ENCODE measurements at regions not wholly inside any gene's neighbourhood (a gene's known extent, or its start where the extent isn't known, plus 50 kb on each side); places are given as distances from the start of the nearest gene placed in this dataset.

DNA sequence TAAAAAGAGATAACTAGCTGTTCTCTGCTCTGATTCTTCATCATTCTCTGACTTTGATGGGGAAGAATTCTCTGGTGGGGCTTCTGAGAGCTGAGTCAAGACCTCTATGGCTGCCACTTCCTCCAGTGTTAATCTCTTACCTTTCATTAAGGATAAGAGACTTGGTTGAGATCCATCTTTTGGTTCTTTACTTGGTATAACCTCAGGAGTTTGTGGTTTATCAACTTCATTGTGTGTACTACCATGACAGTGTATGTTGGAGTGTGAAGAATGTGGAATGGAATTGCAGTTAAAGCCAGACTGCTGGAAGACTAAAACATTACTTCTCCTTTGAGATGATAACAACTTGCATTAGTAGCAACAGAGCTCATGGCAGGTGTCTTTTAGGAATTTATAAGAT, 222.0 kb downstream of the SLITRK5 start:
- no peak for DNase-seq (ENCODE audit: extremely low spot score)
- H3K36me3 ChIP-seq (ENCODE audit: insufficient read depth) = no peaks in the 10 kb centered on the region
- no peak overlapping the region for H3K4me3 ChIP-seq (ENCODE audit: low read depth, low read length)
- no peak overlapping the region for H3K27ac ChIP-seq (ENCODE audit: low read depth)
- no peaks in the 10 kb centered on the region for H3K4me1 ChIP-seq (ENCODE audit: insufficient read depth)

DNA sequence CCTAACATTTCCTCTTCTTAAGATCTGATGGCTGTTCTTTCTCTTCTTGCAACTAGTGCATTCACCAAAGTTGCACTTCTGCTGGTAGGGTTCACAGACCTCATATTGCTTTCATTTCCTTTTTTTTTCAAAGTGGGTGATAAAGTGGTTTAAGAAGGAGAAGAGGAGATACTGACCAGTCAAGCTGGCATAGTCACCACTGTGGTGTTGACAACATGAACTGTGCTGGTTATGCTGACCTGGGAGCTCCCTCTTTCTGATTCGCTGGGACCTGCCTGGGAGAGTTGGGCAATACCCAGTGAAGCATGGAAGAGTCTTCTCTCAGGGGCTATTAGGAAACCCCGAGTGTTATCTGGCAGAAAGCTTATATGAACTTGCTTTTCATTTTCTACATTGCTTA, 222.9 kb downstream of the SLITRK5 start:
- 75% methylated on average over 2 of the region's 2 CpGs for WGBS
- Histone ChIP-seq H3K4me1 (ENCODE audit: insufficient read depth) (no peaks in the 10 kb centered on the region), H3K27ac (ENCODE audit: low read depth) (no peak overlapping the region), H3K36me3 (ENCODE audit: insufficient read depth) (no peaks in the 10 kb centered on the region), H3K4me3 (ENCODE audit: low read depth, low read length) (no peak overlapping the region)
- no peak for DNase-seq (ENCODE audit: extremely low spot score)

DNA sequence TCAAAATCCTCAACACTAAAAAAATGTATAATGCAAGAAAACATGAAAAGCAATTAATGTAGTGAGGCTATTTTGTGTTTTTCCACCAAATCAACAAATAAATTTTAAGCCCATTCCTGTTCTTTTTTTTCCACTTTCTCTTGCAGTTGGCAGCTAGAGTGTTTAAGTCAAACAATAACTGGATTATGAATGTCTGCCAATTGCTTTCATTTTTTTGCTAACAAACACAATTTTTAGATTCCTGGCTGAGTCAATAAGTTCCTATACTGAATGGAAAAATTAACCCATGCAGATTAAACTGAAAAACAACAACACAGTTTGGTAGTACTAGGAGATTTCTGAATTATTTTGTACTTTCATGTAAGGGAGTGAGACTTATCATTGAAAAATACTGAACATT, 232.4 kb downstream of the SLITRK5 start:
- Histone ChIP-seq H3K36me3 (ENCODE audit: insufficient read depth) (no peaks in the 10 kb centered on the region), H3K4me3 (ENCODE audit: low read depth, low read length) (no peak overlapping the region), H3K4me1 (ENCODE audit: insufficient read depth) (no peaks in the 10 kb centered on the region), H3K27ac (ENCODE audit: low read depth) (no peak overlapping the region)
- no peak for DNase-seq (ENCODE audit: extremely low spot score)

GRCh38 chr13:87906411-87906810, 235.2 kb downstream of the SLITRK5 start:
- 54% methylated on average over 3 of the region's 3 CpGs for WGBS
- Histone ChIP-seq H3K4me1 (ENCODE audit: insufficient read depth) (no peaks in the 10 kb centered on the region), H3K4me3 (ENCODE audit: low read depth, low read length) (no peak overlapping the region), H3K27ac (ENCODE audit: low read depth) (no peak overlapping the region), H3K36me3 (ENCODE audit: insufficient read depth) (no peaks in the 10 kb centered on the region)
- no peak for DNase-seq (ENCODE audit: extremely low spot score)

DNA sequence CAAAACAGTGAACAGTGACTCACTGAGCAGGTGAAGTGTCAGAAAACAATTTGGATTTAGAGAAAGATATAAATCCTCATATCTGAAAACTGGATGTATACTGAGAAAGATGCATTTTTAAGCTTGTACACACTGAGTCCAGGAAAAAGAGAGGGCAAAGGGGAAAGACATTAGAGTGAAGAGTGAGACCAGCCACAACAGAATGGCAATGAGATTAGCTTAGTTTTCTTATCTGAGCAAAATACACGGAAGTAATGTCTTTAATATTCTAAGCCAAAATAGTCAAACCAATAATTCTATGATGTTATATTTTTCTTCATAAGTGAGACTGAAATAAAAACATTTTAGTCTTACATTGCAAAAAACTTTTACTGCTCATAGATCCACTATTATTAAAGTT, 236.0 kb downstream of the SLITRK5 start:
- WGBS = 25% methylated on average over 1 of the region's 1 CpG
- Histone ChIP-seq H3K27ac (ENCODE audit: low read depth) (no peak overlapping the region), H3K36me3 (ENCODE audit: insufficient read depth) (no peaks in the 10 kb centered on the region), H3K4me3 (ENCODE audit: low read depth, low read length) (no peak overlapping the region), H3K4me1 (ENCODE audit: insufficient read depth) (no peaks in the 10 kb centered on the region)
- DNase-seq (ENCODE audit: extremely low spot score) = no peak

GRCh38 chr13:87919956-87920355, 248.8 kb downstream of the SLITRK5 start:
- Histone ChIP-seq H3K4me3 (ENCODE audit: low read depth, low read length) (no peak overlapping the region), H3K36me3 (ENCODE audit: insufficient read depth) (no peaks in the 10 kb centered on the region), H3K4me1 (ENCODE audit: insufficient read depth) (no peaks in the 10 kb centered on the region), H3K27ac (ENCODE audit: low read depth) (no peak overlapping the region)
- no peak for DNase-seq (ENCODE audit: extremely low spot score)

- H3K4me3 ChIP-seq (ENCODE audit: low read depth, low read length) = no peak overlapping the region
- H3K4me1 ChIP-seq (ENCODE audit: insufficient read depth) = no peaks in the 10 kb centered on the region
Measured at GRCh38 chr13:87923753-87924152, 252.6 kb downstream of the SLITRK5 start.

GRCh38 chr13:87925006-87925405, 253.8 kb downstream of the SLITRK5 start:
- Histone ChIP-seq H3K27ac (ENCODE audit: low read depth) (no peak overlapping the region), H3K4me1 (ENCODE audit: insufficient read depth) (no peaks in the 10 kb centered on the region), H3K4me3 (ENCODE audit: low read depth, low read length) (no peak overlapping the region), H3K36me3 (ENCODE audit: insufficient read depth) (no peaks in the 10 kb centered on the region)
- 81% methylated on average over 4 of the region's 4 CpGs for WGBS
- no peak for DNase-seq (ENCODE audit: extremely low spot score)

More at GRCh38 chr13:87923753-87924152, 252.6 kb downstream of the SLITRK5 start:
- 56% methylated on average over 3 of the region's 3 CpGs for WGBS
- Histone ChIP-seq H3K36me3 (ENCODE audit: insufficient read depth) (no peaks in the 10 kb centered on the region), H3K27ac (ENCODE audit: low read depth) (no peak overlapping the region)
- no peak for DNase-seq (ENCODE audit: extremely low spot score)

GRCh38 chr13:87940776-87941175, 269.6 kb downstream of the SLITRK5 start:
- no peaks in the 10 kb centered on the region for H3K36me3 ChIP-seq (ENCODE audit: insufficient read depth)
- no peak for DNase-seq (ENCODE audit: extremely low spot score)
- no peaks in the 10 kb centered on the region for H3K4me1 ChIP-seq (ENCODE audit: insufficient read depth)
- 48% methylated on average over 1 of the region's 1 CpG for WGBS
- H3K27ac ChIP-seq (ENCODE audit: low read depth) = no peak overlapping the region
- H3K4me3 ChIP-seq (ENCODE audit: low read depth, low read length) = no peak overlapping the region

GRCh38 chr13:87941226-87941625, 270.1 kb downstream of the SLITRK5 start:
- 57% methylated on average over 3 of the region's 3 CpGs for WGBS

GRCh38 chr13:87942205-87942604, 271.0 kb downstream of the SLITRK5 start:
- DNase-seq (ENCODE audit: extremely low spot score) = no peak
- Histone ChIP-seq H3K4me1 (ENCODE audit: insufficient read depth) (no peaks in the 10 kb centered on the region), H3K27ac (ENCODE audit: low read depth) (no peak overlapping the region), H3K36me3 (ENCODE audit: insufficient read depth) (no peaks in the 10 kb centered on the region), H3K4me3 (ENCODE audit: low read depth, low read length) (no peak overlapping the region)
- WGBS = 79% methylated on average over 1 of the region's 1 CpG

More at GRCh38 chr13:87941226-87941625, 270.1 kb downstream of the SLITRK5 start:
- Histone ChIP-seq H3K4me1 (ENCODE audit: insufficient read depth) (no peaks in the 10 kb centered on the region), H3K4me3 (ENCODE audit: low read depth, low read length) (no peak overlapping the region), H3K27ac (ENCODE audit: low read depth) (no peak overlapping the region), H3K36me3 (ENCODE audit: insufficient read depth) (no peaks in the 10 kb centered on the region)
- DNase-seq (ENCODE audit: extremely low spot score) = no peak

- H3K4me1 ChIP-seq (ENCODE audit: insufficient read depth) = no peaks in the 10 kb centered on the region
- no peak for DNase-seq (ENCODE audit: extremely low spot score)
- H3K36me3 ChIP-seq (ENCODE audit: insufficient read depth) = no peaks in the 10 kb centered on the region
- WGBS = 93% methylated on average over 1 of the region's 1 CpG
- no peak overlapping the region for H3K4me3 ChIP-seq (ENCODE audit: low read depth, low read length)
- no peak overlapping the region for H3K27ac ChIP-seq (ENCODE audit: low read depth)
Measured at GRCh38 chr13:87944038-87944437, 272.9 kb downstream of the SLITRK5 start.

DNA sequence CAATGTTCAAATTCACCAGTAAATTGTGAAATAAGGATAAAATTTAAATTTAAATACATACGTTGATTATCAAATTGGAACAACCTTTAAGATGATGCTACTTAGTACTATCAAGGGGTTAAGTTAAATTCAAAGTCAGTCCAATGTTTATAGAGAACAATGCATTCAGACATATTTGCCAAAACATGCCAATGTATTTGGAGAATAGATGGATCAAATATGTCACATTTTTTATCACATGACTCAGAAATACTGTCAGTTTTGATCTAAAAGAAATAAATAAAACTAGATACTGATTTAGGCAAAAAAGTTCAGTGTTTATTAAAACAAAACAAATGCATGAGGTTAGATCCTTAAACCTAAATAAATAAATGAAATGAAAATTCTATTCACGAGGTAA, 281.2 kb downstream of the SLITRK5 start:
- H3K4me1 ChIP-seq (ENCODE audit: insufficient read depth) = no peaks in the 10 kb centered on the region
- 79% methylated on average over 2 of the region's 2 CpGs for WGBS

DNA sequence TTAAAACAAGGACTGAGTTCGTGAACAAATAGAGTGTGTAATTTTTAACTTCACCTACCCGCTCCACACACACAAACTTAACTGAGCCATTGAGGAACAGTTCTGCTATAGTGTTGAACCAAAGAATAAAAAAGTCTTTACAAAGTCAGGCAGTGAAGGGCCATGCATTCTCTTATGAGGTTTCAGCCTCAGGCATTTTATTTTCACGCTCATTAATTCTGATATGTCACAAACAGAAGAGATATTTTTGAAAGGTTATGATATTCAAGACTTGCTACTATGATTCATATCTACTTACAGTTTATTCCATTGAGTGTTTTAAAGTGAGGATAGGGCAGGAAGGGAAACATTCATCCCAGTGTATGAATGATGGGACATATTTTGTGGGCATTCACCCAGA, 282.2 kb downstream of the SLITRK5 start:
- no peak for DNase-seq (ENCODE audit: extremely low spot score)
- H3K27ac ChIP-seq (ENCODE audit: low read depth) = no peak overlapping the region
- 83% methylated on average over 3 of the region's 3 CpGs for WGBS
- no peaks in the 10 kb centered on the region for H3K36me3 ChIP-seq (ENCODE audit: insufficient read depth)
- no peaks in the 10 kb centered on the region for H3K4me1 ChIP-seq (ENCODE audit: insufficient read depth)
- no peak overlapping the region for H3K4me3 ChIP-seq (ENCODE audit: low read depth, low read length)

More for the DNA sequence above, 281.2 kb downstream of the SLITRK5 start:
- Histone ChIP-seq H3K4me3 (ENCODE audit: low read depth, low read length) (no peak overlapping the region), H3K27ac (ENCODE audit: low read depth) (no peak overlapping the region), H3K36me3 (ENCODE audit: insufficient read depth) (no peaks in the 10 kb centered on the region)
- no peak for DNase-seq (ENCODE audit: extremely low spot score)

DNA sequence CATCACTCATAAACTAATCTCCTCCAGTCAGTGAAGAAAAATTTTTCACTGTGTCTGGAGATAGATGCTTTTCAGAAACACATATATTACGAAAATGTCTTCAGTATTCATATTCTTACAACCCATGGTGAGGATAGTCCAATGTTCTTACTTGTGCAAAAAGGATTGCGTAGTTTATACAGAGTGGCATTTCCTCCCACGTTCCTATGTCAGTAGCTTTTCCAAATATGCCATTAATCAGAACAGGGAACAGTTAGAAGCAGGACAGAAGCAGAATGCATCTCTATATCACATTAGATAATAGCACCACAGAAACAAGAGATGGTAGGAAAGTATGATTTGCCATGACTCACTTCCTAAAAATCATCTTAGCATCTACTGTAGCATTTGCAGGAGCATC, 282.9 kb downstream of the SLITRK5 start:
- Histone ChIP-seq H3K4me1 (ENCODE audit: insufficient read depth) (no peaks in the 10 kb centered on the region), H3K27ac (ENCODE audit: low read depth) (no peak overlapping the region), H3K36me3 (ENCODE audit: insufficient read depth) (no peaks in the 10 kb centered on the region), H3K4me3 (ENCODE audit: low read depth, low read length) (no peak overlapping the region)
- no peak for DNase-seq (ENCODE audit: extremely low spot score)
- WGBS = 67% methylated on average over 3 of the region's 3 CpGs

Data from urinary bladder (tissue), 3 donors.